Upper lobe of right lung (tissue), 1 donor: ENCODE measurements at regions not wholly inside any gene's neighbourhood (a gene's known extent, or its start where the extent isn't known, plus 50 kb on each side); places are given as distances from the start of the nearest gene placed in this dataset.
A peak's percentile ranks its signal among the peaks of the same experiment; 100 is the strongest.

ENCODE experiments used
- ATAC-seq: fragments of 200-7000 bp; cut with Tn5 transposase; one replicate; pipeline ENCODE4 v1.9.1; 2020; ENCODE audit warnings: mild to moderate bottlenecking, moderate library complexity
- DNase-seq: peaks from one replicate; pipeline ENCODE4 v3.0.0-alpha.2; 2020
- H3K27ac ChIP-seq: fragments of 200-600 bp; one replicate; pipeline ENCODE4 v1.8.0; 2022
- H3K27me3 ChIP-seq: fragments of 200-600 bp; one replicate; pipeline ENCODE4 v1.8.0; 2022; ENCODE audit warnings: mild to moderate bottlenecking
- H3K36me3 ChIP-seq: fragments of 200-600 bp; one replicate; pipeline ENCODE4 v1.8.0; 2022
- H3K4me1 ChIP-seq: fragments of 200-600 bp; one replicate; pipeline ENCODE4 v1.8.0; 2022
- H3K4me3 ChIP-seq: fragments of 200-600 bp; one replicate; pipeline ENCODE4 v1.8.0; 2022; ENCODE audit warnings: mild to moderate bottlenecking
- H3K9me3 ChIP-seq: fragments of 200-600 bp; one replicate; pipeline ENCODE4 v1.8.0; 2022
- CTCF ChIP-seq: fragments of 200-600 bp; IDR thresholded peaks from one replicate; pipeline ENCODE4 v1.8.0; 2022; ENCODE audit warnings: antibody characterized with exemption
- intact Hi-C: fragments of 100-400 bp; cut with DNase I; formaldehyde crosslinking; loops from one replicate; pipeline ENCODE4 v1.11.0; 2022
- donor health status: DM: no; HTN: yes; CAD: no; lungs with severe emphysema.

- intact Hi-C loops, result no loop called here
- ATAC-seq (no peak), DNase-seq (no peak)
- Histone ChIP-seq H3K27ac (no peak overlapping the region), H3K4me1 (no peaks in the 10 kb centered on the region), H3K36me3 (no peaks in the 10 kb centered on the region), H3K4me3 (no peak overlapping the region), H3K27me3 (no peaks in the 10 kb centered on the region), H3K9me3 (no peaks in the 10 kb centered on the region)
- no peak for TF ChIP-seq CTCF
Measured at GRCh38 chr13:72258340-72258981, 391.5 kb upstream of the DACH1 start.

GRCh38 chr13:72255908-72256307, 388.9 kb upstream of the DACH1 start:
- Histone ChIP-seq H3K27me3 (no peaks in the 10 kb centered on the region), H3K36me3 (no peaks in the 10 kb centered on the region), H3K9me3 (no peaks in the 10 kb centered on the region), H3K4me3 (no peak overlapping the region), H3K4me1 (no peaks in the 10 kb centered on the region), H3K27ac (no peak overlapping the region)
- intact Hi-C loops, result no loop called here
- ATAC-seq (peak; percentile 41), DNase-seq (no peak)
- peak; percentile 13 for TF ChIP-seq CTCF

DNA sequence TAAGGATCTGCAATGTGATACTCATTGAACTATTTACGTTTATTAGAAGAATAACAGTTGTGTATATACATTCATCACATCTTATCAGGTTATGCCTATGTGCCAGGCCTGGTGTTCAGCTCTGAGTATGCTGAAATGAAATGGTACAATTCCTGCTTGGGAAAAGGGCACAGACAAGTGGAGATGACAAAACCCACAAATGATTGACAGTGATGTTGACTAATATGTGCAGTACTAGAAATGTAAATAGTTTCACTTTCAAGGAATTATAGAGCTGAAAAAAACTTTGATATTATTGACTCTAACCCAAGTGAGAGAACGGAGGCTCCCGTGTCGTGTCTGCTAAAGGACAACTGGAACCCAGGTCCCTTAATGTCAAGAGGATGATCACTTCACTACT, 386.8 kb upstream of the DACH1 start:
- ATAC-seq (no peak), DNase-seq (no peak)
- Histone ChIP-seq H3K4me3 (no peak overlapping the region), H3K27me3 (no peaks in the 10 kb centered on the region), H3K36me3 (no peaks in the 10 kb centered on the region), H3K9me3 (no peaks in the 10 kb centered on the region), H3K27ac (no peak overlapping the region), H3K4me1 (no peaks in the 10 kb centered on the region)
- intact Hi-C loops, result no loop called here
- TF ChIP-seq CTCF, result no peak

DNA sequence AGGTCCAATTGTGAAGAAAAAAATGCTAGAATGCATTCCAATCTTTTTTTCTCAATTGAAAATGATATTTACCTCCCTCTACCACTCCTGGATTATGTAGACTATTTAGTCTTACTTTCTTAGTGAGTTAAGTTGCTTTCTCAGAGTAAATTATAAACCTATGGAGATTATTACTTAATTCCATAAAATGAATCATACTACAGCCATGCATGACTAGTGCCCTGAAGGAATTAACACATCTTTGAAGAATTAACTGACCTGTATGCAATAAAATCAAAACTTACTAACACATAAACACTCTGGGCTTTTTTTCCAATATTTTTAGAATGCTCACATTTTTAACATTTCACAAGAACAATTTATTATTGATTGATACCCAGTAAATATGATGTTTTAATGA, 379.4 kb upstream of the DACH1 start:
- DNase-seq, result no peak
- no peaks in the 10 kb centered on the region for H3K36me3 ChIP-seq
- TF ChIP-seq CTCF, result no peak
- intact Hi-C loops, result no loop called here
- no peaks in the 10 kb centered on the region for H3K4me1 ChIP-seq
- H3K27ac ChIP-seq, result no peak overlapping the region
- H3K9me3 ChIP-seq, result no peaks in the 10 kb centered on the region
- ATAC-seq, result no peak
- no peaks in the 10 kb centered on the region for H3K27me3 ChIP-seq
- H3K4me3 ChIP-seq, result no peak overlapping the region

DNA sequence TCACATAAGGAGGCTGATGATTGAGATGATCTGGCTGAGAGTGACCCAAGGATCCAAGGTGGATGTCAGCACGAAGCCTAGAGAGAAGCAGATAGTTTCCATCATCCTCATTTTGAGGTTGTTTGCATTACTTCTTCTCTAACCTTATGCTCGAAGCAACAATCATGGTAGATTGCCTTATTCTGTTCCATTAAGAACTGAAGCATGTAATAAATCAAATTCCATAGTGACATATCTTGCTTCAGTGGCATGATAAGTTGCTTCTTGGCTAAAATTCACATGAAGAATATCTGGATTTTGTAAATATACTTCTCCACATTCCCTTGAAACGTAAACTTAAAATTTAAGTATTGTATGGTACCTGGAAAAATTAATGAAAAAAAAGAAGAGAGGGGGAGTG, 377.8 kb upstream of the DACH1 start:
- no peak for TF ChIP-seq CTCF
- Histone ChIP-seq H3K27me3 (no peaks in the 10 kb centered on the region), H3K36me3 (no peaks in the 10 kb centered on the region), H3K9me3 (no peaks in the 10 kb centered on the region), H3K4me3 (no peak overlapping the region), H3K27ac (no peak overlapping the region), H3K4me1 (no peaks in the 10 kb centered on the region)
- DNase-seq (no peak), ATAC-seq (no peak)
- intact Hi-C loops, result no loop called here

DNA sequence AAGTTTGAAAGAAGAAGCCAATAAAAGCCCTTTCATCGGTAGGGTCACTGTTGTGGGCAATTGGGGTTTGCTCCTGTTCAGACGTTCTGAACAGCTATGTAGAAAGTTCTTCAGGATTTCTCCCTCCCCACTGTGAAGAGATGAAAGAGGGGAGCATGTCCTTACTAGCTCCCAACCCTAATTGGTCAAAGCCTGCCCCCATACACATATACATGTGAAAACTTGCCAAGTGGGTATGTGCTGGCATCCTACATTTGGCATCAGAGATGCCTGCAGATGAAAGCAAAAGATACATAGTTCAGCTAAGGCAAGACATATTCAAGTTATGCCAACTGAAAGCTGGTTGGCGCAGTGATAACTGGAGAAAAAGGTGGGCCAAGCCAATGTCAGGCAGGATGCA, 363.1 kb upstream of the DACH1 start:
- no peak for TF ChIP-seq CTCF
- no peaks in the 10 kb centered on the region for H3K27me3 ChIP-seq
- no peak for DNase-seq
- ATAC-seq, result no peak
- intact Hi-C loops, result no loop called here
- no peaks in the 10 kb centered on the region for H3K9me3 ChIP-seq
- H3K4me1 ChIP-seq, result no peaks in the 10 kb centered on the region
- H3K27ac ChIP-seq, result no peak overlapping the region
- H3K4me3 ChIP-seq, result no peak overlapping the region
- no peaks in the 10 kb centered on the region for H3K36me3 ChIP-seq
